ENCODE measurements at regions not wholly inside any gene's neighbourhood (a gene's known extent, or its start where the extent isn't known, plus 50 kb on each side); places are given as distances from the start of the nearest gene placed in this dataset.

DNA sequence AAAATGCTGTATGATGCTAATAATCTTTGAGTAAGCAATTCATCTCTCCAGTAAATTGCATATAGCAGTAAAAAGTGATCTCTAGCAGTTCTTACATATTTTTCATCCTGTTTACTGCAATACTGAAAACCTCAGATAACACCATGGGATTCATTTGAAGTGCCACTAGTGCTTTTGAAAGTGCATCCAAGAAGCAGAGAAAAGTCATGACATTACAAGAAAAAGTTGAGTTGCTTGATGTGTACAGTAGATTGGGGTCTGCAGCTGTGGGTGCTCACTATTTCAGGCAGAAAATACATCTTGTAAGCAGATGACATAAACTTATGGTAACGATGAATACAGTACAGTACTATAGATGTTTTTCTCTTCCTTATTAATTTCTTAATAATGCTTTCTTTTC lies 1984.9 kb upstream of the LRRTM1 start:
- H3K4me1 ChIP-seq (ENCODE audit: control insufficient read depth, extremely low read depth, insufficient read depth, low read length), result no peaks in the 10 kb centered on the region
- no peak overlapping the region for H2AFZ ChIP-seq (ENCODE audit: control insufficient read depth, low read length)
- no peak overlapping the region for H3K4me2 ChIP-seq (ENCODE audit: control insufficient read depth, extremely low read depth, insufficient read depth, low read depth, low read length)
- DNase-seq (ENCODE audit: low read depth, low spot score) (no peak), FAIRE-seq (no peak)
- no peaks in the 10 kb centered on the region for H3K9me1 ChIP-seq (ENCODE audit: control insufficient read depth, extremely low read depth, insufficient read depth, low read length)
- no peak overlapping the region for H3K9ac ChIP-seq (ENCODE audit: control insufficient read depth, extremely low read depth, insufficient read depth, low read length)
- dilution Hi-C loops (cut with MboI; ENCODE audit: extremely low pct_ligation_motif_present, low sequenced_read_pairs), result no loop called here
- TF ChIP-seq, protein P1, sequence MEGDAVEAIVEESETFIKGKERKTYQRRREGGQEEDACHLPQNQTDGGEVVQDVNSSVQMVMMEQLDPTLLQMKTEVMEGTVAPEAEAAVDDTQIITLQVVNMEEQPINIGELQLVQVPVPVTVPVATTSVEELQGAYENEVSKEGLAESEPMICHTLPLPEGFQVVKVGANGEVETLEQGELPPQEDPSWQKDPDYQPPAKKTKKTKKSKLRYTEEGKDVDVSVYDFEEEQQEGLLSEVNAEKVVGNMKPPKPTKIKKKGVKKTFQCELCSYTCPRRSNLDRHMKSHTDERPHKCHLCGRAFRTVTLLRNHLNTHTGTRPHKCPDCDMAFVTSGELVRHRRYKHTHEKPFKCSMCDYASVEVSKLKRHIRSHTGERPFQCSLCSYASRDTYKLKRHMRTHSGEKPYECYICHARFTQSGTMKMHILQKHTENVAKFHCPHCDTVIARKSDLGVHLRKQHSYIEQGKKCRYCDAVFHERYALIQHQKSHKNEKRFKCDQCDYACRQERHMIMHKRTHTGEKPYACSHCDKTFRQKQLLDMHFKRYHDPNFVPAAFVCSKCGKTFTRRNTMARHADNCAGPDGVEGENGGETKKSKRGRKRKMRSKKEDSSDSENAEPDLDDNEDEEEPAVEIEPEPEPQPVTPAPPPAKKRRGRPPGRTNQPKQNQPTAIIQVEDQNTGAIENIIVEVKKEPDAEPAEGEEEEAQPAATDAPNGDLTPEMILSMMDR (optimal IDR thresholded peaks at IDR 0.05 in 1 of 3, IDR thresholded peaks at IDR 0.05 in 1 of 3, conservative IDR thresholded peaks at IDR 0.05 in 1 of 3; ENCODE audit: extremely low read depth in 1 of 3, insufficient read depth in 2 of 3, low read length in 3 of 3), result no peak
- no peak for TF ChIP-seq EZH2 (IDR thresholded peaks at IDR 0.05; ENCODE audit: low read length)
- no peak overlapping the region for H3K27ac ChIP-seq (ENCODE audit: control insufficient read depth, insufficient read depth, low read length)
- no peaks in the 10 kb centered on the region for H3K27me3 ChIP-seq (ENCODE audit: control insufficient read depth, extremely low read depth, insufficient read depth, low read length)
- no peaks in the 10 kb centered on the region for H4K20me1 ChIP-seq (ENCODE audit: control insufficient read depth, extremely low read depth, insufficient read depth, low read length)
- H3K9me3 ChIP-seq (ENCODE audit: control insufficient read depth, low read depth, low read length), result no peaks in the 10 kb centered on the region
- H3K79me2 ChIP-seq (ENCODE audit: control insufficient read depth, insufficient read depth, low read length), result no peaks in the 10 kb centered on the region
- H3K4me3 ChIP-seq (ENCODE audit: control insufficient read depth in 2 of 3, extremely low read depth in 1 of 3, insufficient read depth in 2 of 3, low read depth in 1 of 3, low read length in 3 of 3), result no peak overlapping the region
- H3K36me3 ChIP-seq (ENCODE audit: control insufficient read depth in 2 of 2, extremely low read depth in 1 of 2, insufficient read depth in 2 of 2, low read length in 2 of 2), result no peaks in the 10 kb centered on the region

- H3K9me3 ChIP-seq (ENCODE audit: control insufficient read depth, low read depth, low read length), result no peaks in the 10 kb centered on the region
- no peak overlapping the region for H3K4me2 ChIP-seq (ENCODE audit: control insufficient read depth, extremely low read depth, insufficient read depth, low read depth, low read length)
- H2AFZ ChIP-seq (ENCODE audit: control insufficient read depth, low read length), result no peak overlapping the region
- TF ChIP-seq EZH2 (IDR thresholded peaks at IDR 0.05; ENCODE audit: low read length), result no peak
- TF ChIP-seq, protein P1 (optimal IDR thresholded peaks at IDR 0.05 in 1 of 3, IDR thresholded peaks at IDR 0.05 in 1 of 3, conservative IDR thresholded peaks at IDR 0.05 in 1 of 3; ENCODE audit: extremely low read depth in 1 of 3, insufficient read depth in 2 of 3, low read length in 3 of 3), result no peak
- H3K4me1 ChIP-seq (ENCODE audit: control insufficient read depth, extremely low read depth, insufficient read depth, low read length), result no peaks in the 10 kb centered on the region
- dilution Hi-C loops (cut with MboI; ENCODE audit: extremely low pct_ligation_motif_present, low sequenced_read_pairs), result no loop called here
- H3K4me3 ChIP-seq (ENCODE audit: control insufficient read depth in 2 of 3, extremely low read depth in 1 of 3, insufficient read depth in 2 of 3, low read depth in 1 of 3, low read length in 3 of 3), result no peak overlapping the region
- H3K27me3 ChIP-seq (ENCODE audit: control insufficient read depth, extremely low read depth, insufficient read depth, low read length), result no peaks in the 10 kb centered on the region
- DNase-seq (ENCODE audit: low read depth, low spot score) (no peak), FAIRE-seq (no peak)
- H3K27ac ChIP-seq (ENCODE audit: control insufficient read depth, insufficient read depth, low read length), result no peak overlapping the region
- no peak overlapping the region for H3K9ac ChIP-seq (ENCODE audit: control insufficient read depth, extremely low read depth, insufficient read depth, low read length)
- no peaks in the 10 kb centered on the region for H3K79me2 ChIP-seq (ENCODE audit: control insufficient read depth, insufficient read depth, low read length)
- no peaks in the 10 kb centered on the region for H4K20me1 ChIP-seq (ENCODE audit: control insufficient read depth, extremely low read depth, insufficient read depth, low read length)
- no peaks in the 10 kb centered on the region for H3K36me3 ChIP-seq (ENCODE audit: control insufficient read depth in 2 of 2, extremely low read depth in 1 of 2, insufficient read depth in 2 of 2, low read length in 2 of 2)
- no peaks in the 10 kb centered on the region for H3K9me1 ChIP-seq (ENCODE audit: control insufficient read depth, extremely low read depth, insufficient read depth, low read length)
Observed at GRCh38 chr2:82283075-82283474, 1978.5 kb upstream of the LRRTM1 start.
